ENCODE measurements at regions not wholly inside any gene's neighbourhood (a gene's known extent, or its start where the extent isn't known, plus 50 kb on each side); places are given as distances from the start of the nearest gene placed in this dataset.

DNA sequence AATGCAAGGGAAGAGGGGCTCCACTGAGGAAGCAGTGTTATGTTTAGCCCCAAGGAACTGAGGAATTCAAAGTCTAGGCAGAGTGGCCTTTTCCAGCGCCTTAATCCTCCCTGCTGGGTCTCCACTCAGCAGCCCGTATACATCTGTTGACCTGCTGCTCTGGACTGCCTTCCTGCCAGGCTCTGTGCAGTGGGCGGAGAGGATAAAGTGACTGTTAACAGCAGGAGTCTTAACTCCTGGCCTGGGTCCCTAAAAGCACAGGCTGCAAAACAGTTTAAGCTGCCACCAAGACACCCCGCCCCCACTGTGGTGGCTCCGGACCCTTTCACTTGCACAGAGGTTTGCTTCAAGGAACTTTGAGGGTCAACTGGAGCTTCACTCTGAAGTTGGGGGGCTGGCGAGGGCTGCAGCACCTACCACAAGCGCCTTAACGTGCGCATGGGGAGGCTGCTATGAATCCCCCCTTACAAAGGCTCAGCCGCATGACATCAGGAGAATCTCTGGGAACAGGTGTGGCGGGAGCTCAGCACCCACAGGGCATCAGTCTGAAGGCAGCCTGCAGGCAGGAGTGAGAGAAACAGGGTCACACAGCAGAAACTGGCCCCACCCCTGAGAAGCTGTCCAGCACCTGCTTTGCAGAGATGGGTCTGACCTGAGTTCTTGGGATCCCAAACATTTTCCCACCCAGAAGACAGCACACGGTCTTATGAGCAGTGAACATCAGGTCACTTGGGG lies 358.2 kb upstream of the GATB start:
- no peak for DNase-seq (ENCODE audit: extremely low spot score)
- CTCF ChIA-PET, result interaction anchor here (0.5 kb wide), 1 partner anchor 259 kb away, joined by 5 read pairs; no protein-coding TSS in a partner anchor
- POLR2A ChIA-PET, result no interaction called here
- TF ChIP-seq SUZ12 (IDR thresholded peaks at IDR 0.05), result no peak
- no peak for TF ChIP-seq FOXK2 (IDR thresholded peaks at IDR 0.05)
- TF ChIP-seq NFRKB (IDR thresholded peaks at IDR 0.05), result no peak
- no peak for TF ChIP-seq ARNT (IDR thresholded peaks at IDR 0.05)
- no peak for TF ChIP-seq LEF1 (IDR thresholded peaks at IDR 0.05; ENCODE audit: borderline replicate concordance)
- no peak for TF ChIP-seq CTBP1 (IDR thresholded peaks at IDR 0.05; ENCODE audit: borderline replicate concordance)
- TF ChIP-seq ZNF384 (IDR thresholded peaks at IDR 0.05), result no peak
- TF ChIP-seq ELF4 (IDR thresholded peaks at IDR 0.05), result no peak
- no peak for TF ChIP-seq BHLHE40 (IDR thresholded peaks at IDR 0.05; ENCODE audit: borderline replicate concordance)
- TF ChIP-seq L3MBTL2 (conservative IDR thresholded peaks at IDR 0.05), result no peak

DNA sequence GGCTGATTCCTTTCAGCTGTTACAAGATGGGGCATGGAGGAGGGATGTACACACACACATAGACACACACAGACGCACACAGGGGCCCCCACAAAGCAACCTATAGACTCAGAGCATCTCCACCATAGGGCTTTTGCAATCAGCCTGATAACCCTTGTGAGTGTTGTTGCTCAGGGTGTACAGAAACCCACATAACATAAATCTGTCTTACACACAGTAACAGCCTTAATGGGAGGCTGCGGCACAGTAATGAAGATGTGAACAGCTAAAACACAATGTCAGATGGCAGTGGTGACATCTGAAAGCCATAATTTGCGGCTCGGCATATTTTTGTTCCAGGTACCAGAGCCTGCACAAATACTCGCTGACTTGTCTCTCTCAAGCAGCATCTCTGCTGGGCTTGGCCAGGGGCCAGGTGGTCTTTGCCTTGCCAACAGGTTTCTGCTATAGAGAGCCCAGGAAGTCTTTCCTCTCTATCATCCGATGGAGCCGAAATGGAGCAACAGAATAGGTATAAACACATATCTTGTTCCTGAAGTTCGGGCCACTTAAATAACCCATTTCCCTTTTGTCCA lies 357.2 kb upstream of the GATB start:
- TF ChIP-seq, protein P1, sequence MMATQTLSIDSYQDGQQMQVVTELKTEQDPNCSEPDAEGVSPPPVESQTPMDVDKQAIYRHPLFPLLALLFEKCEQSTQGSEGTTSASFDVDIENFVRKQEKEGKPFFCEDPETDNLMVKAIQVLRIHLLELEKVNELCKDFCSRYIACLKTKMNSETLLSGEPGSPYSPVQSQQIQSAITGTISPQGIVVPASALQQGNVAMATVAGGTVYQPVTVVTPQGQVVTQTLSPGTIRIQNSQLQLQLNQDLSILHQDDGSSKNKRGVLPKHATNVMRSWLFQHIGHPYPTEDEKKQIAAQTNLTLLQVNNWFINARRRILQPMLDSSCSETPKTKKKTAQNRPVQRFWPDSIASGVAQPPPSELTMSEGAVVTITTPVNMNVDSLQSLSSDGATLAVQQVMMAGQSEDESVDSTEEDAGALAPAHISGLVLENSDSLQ (IDR thresholded peaks at IDR 0.05), result 0 out of 2 replicates have a peak, but pooled peaks have one; percentile 6
- no peak for TF ChIP-seq L3MBTL2 (conservative IDR thresholded peaks at IDR 0.05)
- CTCF ChIA-PET, result no interaction called here
- POLR2A ChIA-PET, result no interaction called here

DNA sequence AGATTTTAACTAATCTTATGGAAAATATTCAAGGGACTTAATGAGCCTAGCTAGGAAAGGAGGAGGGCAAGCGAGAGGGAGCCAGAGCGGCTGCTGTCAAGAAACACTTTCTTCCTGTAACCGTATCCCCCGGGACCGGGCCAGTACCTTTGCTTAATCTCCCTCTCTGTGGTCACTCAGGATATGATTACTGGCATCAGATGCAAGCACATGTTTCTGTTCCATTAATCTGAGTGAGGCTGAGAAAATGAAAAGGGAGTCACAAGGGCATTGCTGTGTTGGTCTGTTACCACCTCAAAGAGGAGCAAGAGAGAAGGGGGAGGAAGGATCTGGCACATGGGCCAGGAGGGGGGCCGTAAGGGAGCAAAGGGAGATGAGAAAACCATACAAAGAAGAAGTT lies 356.7 kb upstream of the GATB start:
- ChIA-PET POLR2A (no interaction called here), CTCF (no interaction called here)
- DNase-seq (ENCODE audit: extremely low spot score), result no peak
- TF ChIP-seq L3MBTL2 (conservative IDR thresholded peaks at IDR 0.05) (no peak), FOXM1 (IDR thresholded peaks at IDR 0.05; ENCODE audit: borderline replicate concordance) (no peak), NFRKB (IDR thresholded peaks at IDR 0.05) (no peak), ARNT (IDR thresholded peaks at IDR 0.05) (no peak), SP1 (IDR thresholded peaks at IDR 0.05) (no peak), FOXA1 (IDR thresholded peaks at IDR 0.05) (no peak), SUZ12 (IDR thresholded peaks at IDR 0.05) (no peak), HDGF (IDR thresholded peaks at IDR 0.05; ENCODE audit: borderline replicate concordance) (no peak), LEF1 (IDR thresholded peaks at IDR 0.05; ENCODE audit: borderline replicate concordance) (no peak), ZNF384 (IDR thresholded peaks at IDR 0.05) (no peak), CTBP1 (IDR thresholded peaks at IDR 0.05; ENCODE audit: borderline replicate concordance) (no peak), BHLHE40 (IDR thresholded peaks at IDR 0.05; ENCODE audit: borderline replicate concordance) (no peak), TARDBP (IDR thresholded peaks at IDR 0.05) (no peak), ELF4 (IDR thresholded peaks at IDR 0.05) (no peak), FOXK2 (IDR thresholded peaks at IDR 0.05) (no peak)
- TF ChIP-seq, protein P1 (IDR thresholded peaks at IDR 0.05), result no peak

More for the DNA sequence above, 357.2 kb upstream of the GATB start:
- DNase-seq (ENCODE audit: extremely low spot score), result no peak

DNA sequence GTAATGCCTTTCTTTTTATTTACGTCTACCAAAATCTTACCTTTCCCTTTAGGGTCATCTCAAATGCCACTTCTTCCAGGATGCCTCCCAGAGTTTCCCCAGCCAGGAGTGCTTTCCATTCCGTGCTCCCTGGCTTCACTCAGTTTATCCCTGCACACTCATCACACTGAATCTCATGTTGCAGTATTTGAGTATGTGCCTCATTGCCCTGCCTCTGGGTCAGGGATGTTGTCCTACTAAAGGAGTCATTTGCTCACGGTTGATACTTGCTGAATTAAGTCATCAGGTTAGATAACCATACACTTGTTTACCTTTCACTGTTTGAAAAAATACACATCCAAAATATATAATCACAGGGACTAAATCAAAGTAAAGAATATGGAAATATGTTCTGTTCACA lies 356.2 kb upstream of the GATB start:
- TF ChIP-seq CTBP1 (IDR thresholded peaks at IDR 0.05; ENCODE audit: borderline replicate concordance), result no peak
- TF ChIP-seq FOXM1 (IDR thresholded peaks at IDR 0.05; ENCODE audit: borderline replicate concordance), result no peak
- TF ChIP-seq FOXK2 (IDR thresholded peaks at IDR 0.05), result no peak
- no peak for TF ChIP-seq BHLHE40 (IDR thresholded peaks at IDR 0.05; ENCODE audit: borderline replicate concordance)
- no peak for TF ChIP-seq FOXA1 (IDR thresholded peaks at IDR 0.05)
- no peak for TF ChIP-seq HDGF (IDR thresholded peaks at IDR 0.05; ENCODE audit: borderline replicate concordance)
- TF ChIP-seq SUZ12 (IDR thresholded peaks at IDR 0.05), result no peak
- DNase-seq (ENCODE audit: extremely low spot score), result no peak
- ChIA-PET POLR2A (no interaction called here), CTCF (no interaction called here)

DNA sequence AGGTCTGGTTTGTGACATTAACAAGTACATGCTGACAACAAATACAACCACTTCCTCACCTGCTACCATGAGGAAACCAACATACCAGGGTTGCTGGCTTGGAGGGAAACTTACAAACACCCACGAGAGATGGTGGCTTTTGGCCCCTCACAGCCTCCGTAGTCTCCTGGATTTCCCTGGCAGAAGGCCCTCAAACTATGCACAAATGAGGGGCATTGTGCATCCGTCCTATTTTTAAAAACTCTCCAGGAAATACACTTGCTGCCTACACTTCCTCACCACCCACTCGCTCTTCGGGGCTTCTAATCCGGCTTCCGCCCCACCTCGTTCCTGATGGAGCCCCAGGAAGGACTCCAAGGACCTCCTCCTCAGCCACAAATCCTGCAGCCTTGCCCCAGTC lies 355.0 kb upstream of the GATB start:
- POLR2A ChIA-PET, result no interaction called here
- TF ChIP-seq ARNT (IDR thresholded peaks at IDR 0.05) (no peak), ZNF384 (IDR thresholded peaks at IDR 0.05) (no peak), HDGF (IDR thresholded peaks at IDR 0.05; ENCODE audit: borderline replicate concordance) (no peak), LEF1 (IDR thresholded peaks at IDR 0.05; ENCODE audit: borderline replicate concordance) (no peak), BHLHE40 (IDR thresholded peaks at IDR 0.05; ENCODE audit: borderline replicate concordance) (no peak), SUZ12 (IDR thresholded peaks at IDR 0.05) (no peak), FOXK2 (IDR thresholded peaks at IDR 0.05) (no peak), TARDBP (IDR thresholded peaks at IDR 0.05) (no peak), FOXM1 (IDR thresholded peaks at IDR 0.05; ENCODE audit: borderline replicate concordance) (no peak), FOXA1 (IDR thresholded peaks at IDR 0.05) (no peak), NFRKB (IDR thresholded peaks at IDR 0.05) (no peak), ELF4 (IDR thresholded peaks at IDR 0.05) (no peak), L3MBTL2 (conservative IDR thresholded peaks at IDR 0.05) (no peak), CTBP1 (IDR thresholded peaks at IDR 0.05; ENCODE audit: borderline replicate concordance) (no peak)
- TF ChIP-seq, protein P1 (IDR thresholded peaks at IDR 0.05), result no peak
- CTCF ChIA-PET, result no interaction called here
- DNase-seq (ENCODE audit: extremely low spot score), result no peak

DNA sequence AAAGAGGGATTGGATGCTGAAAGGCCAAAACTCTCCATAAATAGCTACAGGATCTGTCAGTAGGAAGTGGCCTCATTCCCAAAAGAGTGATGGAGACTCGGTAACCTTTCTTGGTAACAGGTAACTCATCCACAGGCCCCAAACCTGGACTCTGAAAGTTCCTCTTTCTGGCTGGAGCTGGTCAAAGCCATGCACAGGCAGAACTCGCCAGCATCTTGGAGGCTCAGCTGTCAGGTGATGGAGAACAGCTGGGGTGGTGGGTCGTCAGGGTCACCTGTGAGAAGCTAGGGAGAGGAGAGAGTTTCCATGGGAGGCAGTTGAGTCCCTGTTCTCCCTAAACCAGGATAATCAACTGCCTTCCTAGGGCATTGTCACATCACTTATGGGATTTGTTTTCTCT lies 354.3 kb upstream of the GATB start:
- no peak for TF ChIP-seq SUZ12 (IDR thresholded peaks at IDR 0.05)
- TF ChIP-seq ELF4 (IDR thresholded peaks at IDR 0.05), result no peak
- no peak for TF ChIP-seq NFRKB (IDR thresholded peaks at IDR 0.05)
- TF ChIP-seq FOXK2 (IDR thresholded peaks at IDR 0.05), result no peak
- TF ChIP-seq BHLHE40 (IDR thresholded peaks at IDR 0.05; ENCODE audit: borderline replicate concordance), result no peak
- no peak for TF ChIP-seq ZNF384 (IDR thresholded peaks at IDR 0.05)
- TF ChIP-seq FOXA1 (IDR thresholded peaks at IDR 0.05), result no peak
- TF ChIP-seq L3MBTL2 (conservative IDR thresholded peaks at IDR 0.05), result no peak
- TF ChIP-seq, protein P1 (IDR thresholded peaks at IDR 0.05), result no peak
- ChIA-PET POLR2A (no interaction called here), CTCF (no interaction called here)
- DNase-seq (ENCODE audit: extremely low spot score), result no peak
